Dermis microvascular lymphatic vessel endothelial cell (primary cell): ENCODE measurements at regions not wholly inside any gene's neighbourhood (a gene's known extent, or its start where the extent isn't known, plus 50 kb on each side); places are given as distances from the start of the nearest gene placed in this dataset.

Experiments
- DNase-seq, 2 donors: peaks; one replicate each; pipeline versions ENCODE4 v3.0.0 to v3.0.0-alpha.2; 2010; ENCODE audit warnings: low read depth in 2 of 2

DNA sequence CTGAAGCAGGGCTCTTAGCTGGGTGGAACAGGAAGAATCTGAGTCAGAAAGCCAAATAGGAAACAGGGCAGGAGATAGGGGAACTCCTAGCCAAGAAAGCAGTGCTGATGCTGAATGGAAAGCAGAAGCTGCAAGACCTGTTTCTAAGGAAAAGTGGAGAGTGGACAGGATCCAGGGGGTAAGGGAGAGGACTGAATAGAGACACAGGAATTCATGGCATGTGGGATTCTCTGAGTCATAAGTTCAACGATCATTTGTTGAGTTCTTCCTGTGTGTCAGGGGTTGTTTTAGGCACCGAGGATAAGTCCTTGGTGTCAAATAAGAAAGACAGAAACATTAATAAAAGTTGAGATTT lies 153.8 kb upstream of the FGGY start:
- DNase-seq = peak in 1 of 2 donors; percentile 91

DNA sequence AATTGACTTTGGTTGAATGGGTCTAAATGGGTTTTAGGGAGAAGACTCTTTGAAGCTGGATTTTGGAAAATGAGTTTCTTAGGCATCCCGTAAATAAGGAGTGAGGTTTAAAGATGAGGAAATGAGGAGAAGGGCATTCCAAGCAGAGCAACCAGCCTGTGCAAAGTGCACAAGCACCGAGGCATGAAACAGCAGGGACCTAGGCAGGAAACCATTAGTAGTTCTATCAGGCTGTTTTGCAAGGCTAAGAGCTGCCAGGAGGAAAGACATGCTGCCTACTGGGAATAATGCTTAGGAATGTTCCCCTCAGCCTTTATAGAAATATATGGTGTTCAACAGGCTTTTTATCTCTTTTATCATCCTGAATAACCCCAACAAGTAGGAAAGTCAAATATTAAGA lies 153.1 kb upstream of the FGGY start:
- peak in 1 of 2 donors; percentile 61 for DNase-seq

DNA sequence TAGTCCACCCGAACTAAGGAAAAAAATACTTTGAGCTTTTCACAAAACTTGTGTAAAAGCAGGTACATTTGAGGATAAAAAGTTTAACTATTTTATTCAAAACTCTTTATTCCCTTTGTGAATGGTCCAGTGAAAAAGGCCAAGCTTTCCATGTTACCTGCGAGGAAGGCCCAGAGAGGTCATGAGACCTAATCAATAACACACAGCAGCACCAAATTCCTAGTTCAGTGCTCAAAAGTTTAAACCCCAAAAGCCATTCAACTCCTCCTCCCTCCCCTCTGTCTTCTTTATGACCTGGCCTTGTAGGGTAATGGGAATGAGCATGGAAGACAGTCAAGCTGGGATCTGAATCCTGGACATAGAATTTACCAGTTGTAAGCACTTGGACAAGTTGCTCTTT lies 151.9 kb upstream of the FGGY start:
- no peak for DNase-seq

DNA sequence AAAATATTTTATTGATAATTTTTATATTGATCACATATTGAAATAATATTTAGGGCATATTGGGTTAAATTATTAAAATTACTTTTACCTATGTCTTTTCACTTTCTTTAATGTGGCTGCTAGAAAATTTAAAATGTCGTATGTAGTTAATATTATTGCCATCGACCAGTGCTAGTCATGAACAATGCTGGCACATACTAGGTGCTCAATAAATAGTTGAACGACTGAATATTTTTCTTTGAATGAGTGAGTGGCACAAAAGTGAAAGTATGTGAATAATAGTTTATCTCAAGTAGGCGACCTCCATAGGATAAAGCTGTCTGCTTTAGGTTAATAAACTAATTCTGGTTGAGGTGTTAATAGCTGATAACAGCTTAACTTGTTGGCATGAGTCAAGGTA lies 150.8 kb upstream of the FGGY start:
- DNase-seq = no peak

DNA sequence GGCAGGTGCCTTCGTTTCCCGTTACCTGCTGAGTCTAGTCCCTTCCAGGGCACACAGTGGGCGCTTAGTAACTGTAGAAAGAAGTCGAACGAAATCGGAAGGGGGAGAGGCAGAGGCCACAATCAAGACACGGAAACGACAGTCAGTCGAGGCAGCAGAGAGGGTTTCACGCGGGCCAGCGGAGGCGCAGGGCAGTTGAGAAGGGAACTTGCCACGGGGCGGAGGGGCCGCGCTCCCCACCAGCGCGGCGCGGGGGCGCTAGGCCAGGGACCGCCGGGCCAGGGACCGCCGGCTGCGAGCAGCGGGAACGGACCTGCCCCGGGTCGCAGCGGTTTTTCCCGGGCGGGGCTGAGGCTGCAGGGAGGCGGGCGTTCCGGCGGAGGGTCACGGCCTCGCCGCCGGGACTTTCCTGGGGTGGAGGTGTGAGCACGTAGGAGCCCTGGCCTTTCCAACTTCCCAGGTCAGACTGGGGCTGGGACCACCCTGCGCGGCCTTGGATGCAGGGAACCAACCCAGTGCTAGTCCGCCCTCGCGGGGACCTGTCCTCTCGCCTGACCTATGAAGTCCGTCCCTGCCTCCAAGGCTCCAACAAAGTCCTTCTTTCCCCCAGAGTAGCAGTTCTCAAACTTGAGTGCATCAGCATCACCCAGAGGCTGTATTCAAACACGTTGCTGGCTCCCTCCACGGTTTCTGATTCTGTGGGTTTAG lies 150.1 kb upstream of the FGGY start:
- DNase-seq = peak in 1 of 2 donors; percentile 53

DNA sequence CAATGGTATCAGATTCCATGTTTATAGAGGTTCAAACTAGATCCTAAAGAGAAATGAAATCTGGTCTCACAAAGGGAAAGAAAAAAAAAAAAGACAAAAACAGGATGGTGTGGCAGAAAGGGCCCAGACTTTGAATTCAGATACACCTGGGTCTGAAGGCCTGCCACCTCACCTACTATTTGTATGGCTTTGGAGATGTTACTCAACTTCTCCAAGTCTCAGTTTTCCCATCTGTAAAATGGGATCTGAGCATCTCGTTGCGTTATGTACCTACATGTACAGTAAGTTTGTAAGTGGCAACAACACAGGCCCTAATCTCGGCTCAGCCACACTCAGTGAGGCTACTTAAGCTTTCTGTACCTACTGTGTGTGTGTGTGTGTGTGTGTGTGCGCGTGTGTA lies 147.5 kb upstream of the FGGY start:
- DNase-seq = no peak

DNA sequence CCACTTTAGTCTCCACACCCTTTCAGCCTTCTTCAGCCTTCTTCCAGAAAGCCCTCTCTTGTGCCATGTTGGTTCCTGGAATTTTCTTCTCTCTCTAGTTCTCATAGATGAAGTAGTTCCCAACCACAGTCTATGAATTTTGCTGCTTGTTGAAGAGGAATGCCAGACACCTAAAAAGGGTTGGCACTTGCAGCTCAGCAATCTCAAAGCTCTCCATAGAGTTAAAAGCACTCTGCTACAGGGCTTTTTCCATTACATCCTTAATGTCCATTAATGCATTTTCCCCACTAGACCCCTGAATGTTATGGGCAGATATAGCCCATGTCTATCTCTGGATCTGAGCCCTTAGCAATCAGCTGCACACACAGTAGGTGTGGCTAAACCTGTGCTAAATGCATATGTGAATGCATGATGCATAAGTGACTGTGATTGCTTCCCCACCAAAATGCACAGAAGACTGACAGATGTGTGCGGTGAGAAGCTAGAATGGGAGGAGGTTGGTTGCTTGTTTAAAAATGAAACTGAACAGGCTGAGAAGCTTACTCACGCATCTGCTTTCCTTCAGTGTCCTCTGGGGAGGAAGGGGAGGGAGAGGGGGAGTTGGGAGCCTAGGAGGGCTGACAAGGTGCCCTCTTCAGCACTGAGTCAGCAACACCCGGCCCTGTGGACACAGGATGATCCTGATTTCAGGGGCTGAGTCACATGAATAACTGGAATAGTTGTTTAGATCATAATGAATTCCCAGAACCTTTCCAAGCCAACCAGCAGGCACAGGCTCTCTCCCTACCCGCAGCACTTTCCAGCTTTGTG lies 146.1 kb upstream of the FGGY start:
- DNase-seq = peak in 1 of 2 donors; percentile 93

DNA sequence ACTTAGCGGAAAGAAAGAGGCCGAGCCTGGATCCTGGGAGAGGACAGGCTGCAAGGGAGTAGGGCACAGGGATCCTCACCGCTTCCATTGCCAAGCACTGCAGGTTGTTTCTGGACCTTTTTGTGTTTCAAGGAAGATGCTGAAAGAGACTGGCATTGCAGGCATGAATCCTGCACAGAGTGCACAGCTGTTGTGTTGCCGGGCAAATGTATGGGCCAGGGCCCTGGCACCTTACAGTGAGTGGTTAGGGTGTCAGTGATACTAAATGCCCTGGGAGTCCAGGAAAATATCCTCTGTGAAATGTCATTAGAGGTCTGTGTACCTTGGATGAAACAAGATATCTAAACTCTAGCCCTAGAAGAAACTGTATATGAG lies 145.5 kb upstream of the FGGY start:
- no peak for DNase-seq

DNA sequence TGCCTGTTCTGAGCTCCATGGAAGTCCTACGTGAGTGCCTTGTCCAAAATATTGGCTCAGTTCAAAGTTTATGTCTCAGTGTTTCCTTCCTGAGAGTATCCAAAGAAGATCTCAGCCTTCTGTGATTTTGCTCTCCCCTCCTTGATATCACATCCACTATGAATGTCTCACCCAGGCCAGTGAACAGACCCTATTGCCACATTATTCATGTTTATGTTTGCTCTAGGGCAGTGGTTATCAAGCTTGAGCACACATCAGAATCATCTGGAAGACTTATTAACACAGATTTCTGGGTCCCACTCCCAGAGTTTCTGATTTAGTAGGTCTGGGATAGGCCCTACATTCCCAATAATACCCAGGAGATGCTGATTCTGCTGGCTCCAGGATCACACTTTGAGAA lies 145.0 kb upstream of the FGGY start:
- DNase-seq = no peak

DNA sequence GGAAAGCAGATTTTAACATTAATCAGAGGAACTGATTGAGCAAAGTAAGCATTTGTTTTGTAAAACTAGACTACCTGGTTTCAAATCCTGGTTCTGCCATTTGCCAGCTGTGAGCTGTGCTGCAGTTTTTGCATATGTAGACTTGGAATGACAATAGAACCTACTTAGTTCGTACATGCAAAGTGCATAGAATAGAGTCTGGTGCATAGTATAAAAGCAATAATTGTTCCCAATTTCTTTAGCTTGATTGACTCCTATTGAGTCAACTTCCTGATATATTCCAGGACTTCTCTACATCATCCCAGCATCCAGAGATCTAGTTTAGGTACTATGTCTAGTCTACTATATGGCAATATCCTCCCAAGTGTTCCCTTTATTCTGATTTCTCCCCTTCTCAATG lies 144.4 kb upstream of the FGGY start:
- no peak for DNase-seq

DNA sequence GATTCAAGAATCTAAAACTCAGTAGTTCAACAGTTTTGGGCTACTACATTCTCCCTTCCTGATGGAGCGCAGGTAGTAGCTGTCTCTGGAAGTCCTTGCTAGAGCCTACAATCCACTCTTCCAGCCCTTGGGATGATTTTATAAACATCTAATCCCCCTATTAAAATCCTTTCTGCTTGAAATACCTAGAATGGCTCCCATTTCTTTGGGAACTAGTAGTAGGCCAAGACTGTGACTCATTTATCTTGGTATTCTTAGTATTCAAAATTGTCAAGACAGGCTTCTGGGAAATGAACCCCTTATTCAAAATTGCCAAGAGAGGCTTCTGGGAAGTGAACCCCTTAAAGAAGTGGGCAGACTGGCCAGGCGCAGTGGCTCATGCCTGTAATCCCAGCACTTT lies 142.5 kb upstream of the FGGY start:
- no peak for DNase-seq

DNA sequence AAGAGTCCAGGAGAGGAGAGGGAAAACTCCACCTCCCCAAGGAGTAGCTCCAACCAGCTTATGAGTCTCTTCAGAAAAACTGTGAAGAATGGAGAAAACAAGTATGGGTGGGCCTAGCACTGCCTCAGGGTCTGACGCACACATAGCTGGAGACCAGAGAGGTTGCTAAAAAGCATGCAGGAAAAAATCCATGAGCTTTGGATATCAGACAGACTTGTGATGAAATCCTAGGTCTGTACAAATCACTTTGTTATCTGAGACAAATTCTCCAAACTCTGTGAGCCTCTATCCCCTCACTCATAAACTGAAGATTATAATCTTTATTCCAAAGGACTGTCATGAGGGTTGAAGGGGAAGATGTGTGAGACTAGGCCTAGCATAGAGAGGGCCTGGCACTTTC lies 141.5 kb upstream of the FGGY start:
- DNase-seq = no peak

DNA sequence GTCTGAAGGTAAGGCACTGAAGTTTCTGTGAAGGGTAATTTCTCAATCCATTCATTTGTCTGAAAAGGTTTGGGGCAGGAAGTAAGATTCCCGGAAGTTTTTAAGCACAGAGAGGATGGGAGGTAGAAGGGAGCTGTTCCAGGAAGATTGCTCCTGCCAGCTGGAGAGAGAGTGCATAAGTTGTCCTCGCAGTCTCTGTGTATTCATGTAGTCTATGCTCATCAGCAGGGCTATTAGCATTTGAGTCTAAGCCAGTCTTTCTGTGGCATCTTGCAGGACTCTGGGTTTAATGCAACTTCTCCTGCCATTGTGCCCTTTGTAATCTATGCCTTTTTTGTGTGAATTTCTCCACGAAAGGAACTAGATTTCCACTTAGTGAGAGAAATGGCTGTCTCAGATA lies 140.8 kb upstream of the FGGY start:
- DNase-seq = no peak

DNA sequence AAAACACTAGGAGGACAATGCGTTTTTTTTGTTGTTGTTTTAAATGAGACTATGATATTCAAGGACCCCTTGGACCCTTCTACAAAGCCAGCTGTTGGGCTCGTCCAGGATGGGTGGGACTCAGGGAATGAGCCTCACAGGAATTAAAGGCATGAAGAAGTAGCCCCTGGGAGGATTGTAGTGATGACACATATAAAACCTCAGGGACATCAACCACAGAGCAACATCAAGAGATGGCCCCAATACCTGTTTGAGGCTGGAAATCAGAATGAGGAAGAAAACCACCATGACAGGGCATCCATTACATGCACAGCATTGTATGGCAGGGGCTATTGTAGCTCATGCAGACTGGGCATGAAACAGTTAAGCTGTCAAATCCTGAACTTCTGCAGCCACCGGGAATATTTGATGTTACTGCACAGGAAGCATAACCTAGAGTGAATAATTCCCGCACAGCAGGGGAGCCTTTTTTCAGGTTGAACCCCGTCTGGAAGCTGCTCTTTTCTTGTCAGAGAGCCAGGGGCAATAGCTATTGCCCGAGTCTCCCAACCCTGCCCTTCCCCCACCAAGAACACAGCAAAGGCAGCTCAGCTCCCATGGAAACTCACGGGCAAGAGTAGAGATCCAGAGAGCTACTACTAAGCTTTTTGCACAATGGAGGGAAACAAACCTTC lies 140.2 kb upstream of the FGGY start:
- DNase-seq = peak; percentile 79 to 87

DNA sequence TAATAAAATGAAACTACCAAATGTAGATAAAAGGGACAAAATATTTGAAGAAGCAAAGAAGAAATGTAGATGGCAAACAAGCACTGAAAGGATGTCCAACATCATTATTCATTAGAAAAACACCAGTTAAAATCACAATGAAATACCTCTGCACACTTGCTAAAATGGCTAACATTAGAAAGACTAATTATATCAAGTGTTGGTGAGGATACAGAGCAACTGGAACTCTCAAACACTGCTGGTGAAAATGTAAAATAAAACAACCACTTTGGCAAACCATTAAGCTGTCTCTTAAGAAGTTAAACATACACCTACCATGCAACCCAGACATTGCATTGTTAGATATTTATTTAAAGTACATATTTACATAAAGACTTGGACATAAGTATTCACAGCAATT lies 138.6 kb upstream of the FGGY start:
- no peak for DNase-seq

DNA sequence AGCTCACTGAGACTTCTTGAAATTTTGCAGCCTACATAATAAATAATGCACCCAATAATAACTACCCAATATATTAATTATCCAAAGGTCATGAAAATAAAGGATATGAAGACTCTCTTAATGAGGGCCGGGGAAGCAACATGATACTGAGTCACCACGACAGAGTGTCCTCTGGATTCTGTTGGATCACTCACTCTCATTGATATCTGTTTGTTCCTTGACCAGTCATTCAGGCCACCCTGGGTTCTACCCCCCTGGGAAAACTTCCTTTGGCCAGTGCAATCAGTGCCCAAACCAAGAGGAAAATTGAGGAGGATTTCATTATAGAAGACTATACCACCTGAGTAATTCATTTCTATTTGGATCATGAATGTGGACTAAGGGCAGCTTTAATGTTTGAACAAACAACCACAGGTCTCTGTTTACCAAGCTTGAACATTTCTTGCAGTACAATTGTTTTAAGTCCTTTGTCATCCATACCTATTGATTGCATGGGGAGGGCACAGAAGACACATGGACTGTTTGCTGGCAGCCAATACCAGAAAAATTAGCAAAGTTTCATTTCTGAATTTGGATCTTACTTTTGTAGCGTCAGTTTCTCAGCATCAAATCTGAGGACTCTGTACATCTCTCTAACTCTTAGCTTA lies 137.2 kb upstream of the FGGY start:
- no peak for DNase-seq

DNA sequence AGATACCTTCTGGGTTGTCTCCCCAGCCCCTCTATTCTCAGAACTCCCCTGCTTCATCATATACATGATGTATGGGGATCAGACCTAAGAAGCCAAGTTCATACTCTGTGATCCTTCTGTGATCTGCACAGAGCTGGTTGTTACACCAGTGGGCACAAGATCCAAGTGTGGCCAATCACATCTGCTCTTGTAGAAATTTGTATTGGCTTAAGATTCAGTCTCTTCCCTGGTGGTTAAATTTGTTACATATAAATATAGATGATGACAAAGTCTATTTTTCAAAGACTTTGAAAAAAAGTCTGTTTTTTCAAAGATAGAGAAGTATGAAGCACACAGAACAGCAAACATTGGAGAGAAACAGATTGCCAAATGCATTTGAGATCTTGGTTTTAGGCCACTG lies 135.8 kb upstream of the FGGY start:
- DNase-seq = no peak

DNA sequence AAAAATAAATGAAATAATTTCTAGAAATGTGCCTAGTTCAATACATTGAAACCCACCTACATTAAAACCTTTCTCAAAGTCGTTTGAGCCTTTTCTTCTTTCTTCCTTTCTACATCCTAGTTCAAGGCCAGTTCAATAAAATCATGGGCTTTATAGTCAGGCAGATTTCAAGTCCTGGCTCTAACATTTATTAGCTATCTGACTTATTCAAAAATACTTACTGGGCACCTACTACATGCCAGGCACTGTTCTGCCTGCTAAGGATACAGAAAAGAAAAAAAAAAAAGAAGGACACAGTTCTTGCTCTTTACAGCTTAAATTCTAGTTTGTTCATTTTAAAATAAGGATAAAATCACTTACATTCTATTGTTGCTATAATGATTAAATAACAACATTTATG lies 134.2 kb upstream of the FGGY start:
- DNase-seq = no peak

DNA sequence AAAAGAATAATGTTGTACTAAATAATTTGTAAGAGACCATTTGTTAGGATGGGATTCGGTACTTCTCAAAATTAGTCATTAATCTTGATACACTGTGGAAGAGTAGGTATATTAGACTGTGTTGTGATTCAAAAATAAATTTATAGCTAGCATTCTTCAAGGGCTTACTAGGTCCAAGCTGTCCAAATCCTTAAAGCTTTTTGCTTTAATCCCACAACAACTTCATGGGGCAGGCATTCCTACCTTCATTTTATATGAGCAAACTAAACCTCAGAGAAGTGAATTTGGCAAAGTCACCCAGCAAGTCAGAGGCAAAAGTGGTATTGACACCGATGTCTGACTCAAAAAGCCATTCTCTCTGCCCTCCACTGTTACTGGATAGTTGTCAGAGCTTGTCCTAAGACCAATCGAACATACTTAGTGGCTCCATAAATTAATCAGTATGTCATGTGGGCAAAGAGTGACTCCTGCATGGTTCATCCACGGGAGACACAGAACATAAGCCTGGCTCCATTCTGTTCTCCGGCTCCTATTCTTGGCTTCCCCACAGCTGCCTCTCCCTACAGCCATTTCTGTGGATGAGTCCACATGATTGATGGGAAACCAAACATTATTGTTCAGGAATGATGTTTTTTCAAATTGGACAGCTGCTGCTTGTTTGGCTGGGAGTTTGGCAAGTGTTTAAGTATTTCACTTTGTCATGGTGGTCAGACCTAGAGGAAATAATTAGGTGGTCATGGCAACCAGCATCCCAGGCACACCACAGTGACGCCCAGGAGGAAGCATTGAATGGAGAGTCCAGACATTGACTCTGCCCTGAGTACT lies 133.4 kb upstream of the FGGY start:
- DNase-seq = peak; percentile 92 to 94

DNA sequence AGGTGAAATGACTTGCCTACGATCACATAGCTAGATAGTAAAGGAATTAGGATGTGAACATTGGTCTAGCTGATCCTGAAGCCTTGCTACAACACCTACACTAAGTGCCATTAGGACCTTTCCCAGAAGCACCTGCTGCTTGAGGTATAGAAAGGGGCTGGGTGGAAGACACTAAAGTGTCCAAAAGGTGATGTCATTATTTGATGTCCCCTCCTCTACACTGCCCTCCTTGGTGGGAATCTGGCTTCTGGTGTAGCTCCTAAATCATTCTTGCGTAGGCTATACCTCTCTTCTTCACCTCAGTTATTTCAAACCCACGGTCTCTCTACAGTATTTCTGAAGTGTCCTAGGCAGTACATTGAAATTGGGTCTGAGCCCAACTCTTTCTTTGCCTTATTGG lies 132.5 kb upstream of the FGGY start:
- no peak for DNase-seq

DNA sequence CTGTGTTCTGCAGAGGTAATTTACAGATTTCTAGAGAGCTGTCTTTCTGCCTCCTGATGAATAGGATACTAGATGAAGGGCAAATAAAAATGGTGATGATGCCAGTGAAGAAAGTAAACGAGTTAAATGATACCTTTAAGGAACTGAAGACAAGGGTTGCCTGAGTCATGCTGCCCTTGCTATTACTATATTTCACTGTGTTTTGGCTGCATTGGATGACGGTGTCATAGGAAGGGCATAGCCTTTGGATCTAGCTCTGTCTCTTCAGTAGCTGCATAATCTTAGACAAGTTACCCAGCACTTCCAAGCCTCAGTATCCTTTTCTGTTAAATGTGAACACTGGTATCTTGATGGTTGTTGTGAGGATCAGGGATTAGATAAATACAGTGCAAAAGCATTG lies 131.5 kb upstream of the FGGY start:
- no peak for DNase-seq

DNA sequence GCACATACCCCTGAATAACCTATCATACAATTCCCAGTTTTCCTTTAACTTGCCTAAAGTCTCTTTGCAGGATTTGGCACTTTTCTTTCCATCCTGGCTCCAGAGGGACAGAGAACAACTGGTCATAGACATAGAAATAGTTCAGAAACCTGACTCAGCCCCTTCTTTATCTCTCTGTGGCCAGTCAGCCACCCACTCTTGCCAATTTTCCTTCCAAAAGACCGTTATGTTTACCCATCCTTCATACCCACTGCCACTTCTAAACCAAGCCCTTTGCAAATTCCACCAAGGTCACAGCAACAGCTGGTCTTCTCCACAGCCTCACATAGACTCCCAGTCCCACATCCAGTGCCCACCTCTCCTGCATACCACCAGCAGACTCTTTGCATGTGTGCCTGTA lies 127.2 kb upstream of the FGGY start:
- no peak for DNase-seq
